ENCODE measurements at regions not wholly inside any gene's neighbourhood (a gene's known extent, or its start where the extent isn't known, plus 50 kb on each side); places are given as distances from the start of the nearest gene placed in this dataset.

GRCh38 chr2:48032765-48033164 lies 126.5 kb upstream of the FBXO11 start:
- Histone ChIP-seq H3K36me3 (ENCODE audit: insufficient read depth, low read length) (no peaks in the 10 kb centered on the region), H3K4me2 (ENCODE audit: low read depth, low read length, poor library complexity, severe bottlenecking) (no peak overlapping the region), H3K4me1 (ENCODE audit: insufficient read depth, low read length, poor library complexity, severe bottlenecking) (peaks cover 8% of the 10 kb centered on the region), H3F3A (ENCODE audit: low read depth) (no peaks in the 10 kb centered on the region), H3K9me2 (replicated peaks; ENCODE audit: low read depth, low read length) (no peaks in the 10 kb centered on the region), H3K27me3 (ENCODE audit: insufficient read depth, low read length, poor library complexity, severe bottlenecking) (no peaks in the 10 kb centered on the region), H3K9me3 (ENCODE audit: insufficient read depth, low read depth, low read length) (no peaks in the 10 kb centered on the region), H3K4me3 (ENCODE audit: low read length, poor library complexity, severe bottlenecking) (no peak overlapping the region), H3K9ac (ENCODE audit: low read depth, low read length, poor library complexity, severe bottlenecking) (no peak overlapping the region), H4K20me1 (ENCODE audit: insufficient read depth, low read length, poor library complexity, severe bottlenecking) (no peaks in the 10 kb centered on the region), H2AFZ (ENCODE audit: low read length) (no peak overlapping the region), H3K79me2 (ENCODE audit: insufficient read depth, low read length) (no peaks in the 10 kb centered on the region)
- TF ChIP-seq CTCF (conservative IDR thresholded peaks at IDR 0.05; ENCODE audit: low read length), result no peak
- TF ChIP-seq EZH2phosphoT487 (IDR thresholded peaks at IDR 0.05; ENCODE audit: borderline replicate concordance), result no peak

GRCh38 chr2:48034295-48034694 lies 128.0 kb upstream of the FBXO11 start:
- no peaks in the 10 kb centered on the region for H3K9me2 ChIP-seq (replicated peaks; ENCODE audit: low read depth, low read length)
- TF ChIP-seq CTCF (conservative IDR thresholded peaks at IDR 0.05; ENCODE audit: low read length) (no peak), EZH2phosphoT487 (IDR thresholded peaks at IDR 0.05; ENCODE audit: borderline replicate concordance) (no peak)
- no peaks in the 10 kb centered on the region for H3K27me3 ChIP-seq (ENCODE audit: insufficient read depth, low read length, poor library complexity, severe bottlenecking)
- H3F3A ChIP-seq (ENCODE audit: low read depth), result no peaks in the 10 kb centered on the region
- no peak overlapping the region for H2AFZ ChIP-seq (ENCODE audit: low read length)
- no peaks in the 10 kb centered on the region for H3K9me3 ChIP-seq (ENCODE audit: insufficient read depth, low read depth, low read length)
- H3K4me1 ChIP-seq (ENCODE audit: insufficient read depth, low read length, poor library complexity, severe bottlenecking), result peaks cover 8% of the 10 kb centered on the region
- no peaks in the 10 kb centered on the region for H3K79me2 ChIP-seq (ENCODE audit: insufficient read depth, low read length)
- no peak overlapping the region for H3K9ac ChIP-seq (ENCODE audit: low read depth, low read length, poor library complexity, severe bottlenecking)
- no peaks in the 10 kb centered on the region for H3K36me3 ChIP-seq (ENCODE audit: insufficient read depth, low read length)
- no peak overlapping the region for H3K4me3 ChIP-seq (ENCODE audit: low read length, poor library complexity, severe bottlenecking)
- H4K20me1 ChIP-seq (ENCODE audit: insufficient read depth, low read length, poor library complexity, severe bottlenecking), result no peaks in the 10 kb centered on the region
- no peak overlapping the region for H3K4me2 ChIP-seq (ENCODE audit: low read depth, low read length, poor library complexity, severe bottlenecking)

- H2AFZ ChIP-seq (ENCODE audit: low read length), result no peak overlapping the region
- no peak overlapping the region for H3K4me2 ChIP-seq (ENCODE audit: low read depth, low read length, poor library complexity, severe bottlenecking)
- H3K4me3 ChIP-seq (ENCODE audit: low read length, poor library complexity, severe bottlenecking), result no peak overlapping the region
- no peaks in the 10 kb centered on the region for H3K9me2 ChIP-seq (replicated peaks; ENCODE audit: low read depth, low read length)
- H4K20me1 ChIP-seq (ENCODE audit: insufficient read depth, low read length, poor library complexity, severe bottlenecking), result no peaks in the 10 kb centered on the region
- H3F3A ChIP-seq (ENCODE audit: low read depth), result no peaks in the 10 kb centered on the region
- H3K27me3 ChIP-seq (ENCODE audit: insufficient read depth, low read length, poor library complexity, severe bottlenecking), result no peaks in the 10 kb centered on the region
- H3K79me2 ChIP-seq (ENCODE audit: insufficient read depth, low read length), result no peaks in the 10 kb centered on the region
- TF ChIP-seq CTCF (conservative IDR thresholded peaks at IDR 0.05; ENCODE audit: low read length), result no peak
- no peak for TF ChIP-seq EZH2phosphoT487 (IDR thresholded peaks at IDR 0.05; ENCODE audit: borderline replicate concordance)
- no peaks in the 10 kb centered on the region for H3K36me3 ChIP-seq (ENCODE audit: insufficient read depth, low read length)
- H3K4me1 ChIP-seq (ENCODE audit: insufficient read depth, low read length, poor library complexity, severe bottlenecking), result no peaks in the 10 kb centered on the region
- no peak overlapping the region for H3K9ac ChIP-seq (ENCODE audit: low read depth, low read length, poor library complexity, severe bottlenecking)
- no peaks in the 10 kb centered on the region for H3K9me3 ChIP-seq (ENCODE audit: insufficient read depth, low read depth, low read length)
These were observed 130.0 kb upstream of the FBXO11 start for GRCh38 chr2:48036312-48036711.
